CD4-positive, alpha-beta T cell (primary cell): ENCODE measurements at regions not wholly inside any gene's neighbourhood (a gene's known extent, or its start where the extent isn't known, plus 50 kb on each side); places are given as distances from the start of the nearest gene placed in this dataset.

Experiments used
- ATAC-seq: fragments of 200-7000 bp; cut with Tn5 transposase; one replicate; pipeline ENCODE4 v1.10.0; 2022; ENCODE audit warnings: mild to moderate bottlenecking; ENCODE audit not compliant: poor library complexity
- CTCF ChIA-PET: fragments of 350-600 bp; sonication (Branson Sonifier 250); formaldehyde crosslinking; loops from one replicate; lab custom pipeline; 2021; ENCODE audit warnings: antibody characterized with exemption, inconsistent platforms; lab: Charles Lee
- POLR2A ChIA-PET: fragments of 350-600 bp; sonication (Branson Sonifier 250); formaldehyde crosslinking; loops from one replicate; lab custom pipeline; 2021; ENCODE audit warnings: antibody characterized with exemption, inconsistent platforms; lab: Charles Lee
- DNase-seq, 14 experiments: peaks; one replicate each; pipeline ENCODE4 v3.0.0-alpha.2; 2013 to 2020; ENCODE audit warnings: mixed read lengths in 2 of 14
- H3K27ac ChIP-seq, 2 donors: one replicate each; pipeline versions ENCODE4 v1.5.1 to v1.7.0; 2013; ENCODE audit warnings: low read length in 2 of 2, low read depth in 1 of 2, mild to moderate bottlenecking in 1 of 2
- H3K27me3 ChIP-seq, 2 experiments: 1 replicate in 1 of 2; 2 replicates in 1 of 2; pipeline versions ENCODE4 v1.6.1 to v1.7.0; 2013; ENCODE audit warnings: low read length in 2 of 2, control low read depth in 1 of 2, mild to moderate bottlenecking in 1 of 2, moderate library complexity in 1 of 2; ENCODE audit not compliant: insufficient read depth in 2 of 2, control insufficient read depth in 1 of 2
- H3K36me3 ChIP-seq: one replicate; pipeline ENCODE4 v1.6.1; 2013; ENCODE audit warnings: low read length, control low read depth; ENCODE audit not compliant: insufficient read depth
- H3K4me1 ChIP-seq: one replicate; pipeline ENCODE4 v1.6.1; 2013; ENCODE audit warnings: low read length, control low read depth; ENCODE audit not compliant: insufficient read depth
- H3K4me3 ChIP-seq: one replicate; pipeline ENCODE4 v1.5.1; 2013; ENCODE audit warnings: mild to moderate bottlenecking, low read length, moderate library complexity
- H3K9me3 ChIP-seq, 2 experiments: 1 replicate in 1 of 2; 2 replicates in 1 of 2; pipeline versions ENCODE4 v1.6.1 to v1.7.0; 2013; ENCODE audit warnings: low read length in 2 of 2, mild to moderate bottlenecking in 2 of 2, control low read depth in 1 of 2, moderate library complexity in 1 of 2; ENCODE audit not compliant: control insufficient read depth in 1 of 2, insufficient read depth in 1 of 2
- H3K27ac Mint-ChIP-seq: one replicate; pipeline ENCODE4 v1.8.0; 2020; ENCODE audit warnings: mixed read lengths
- H3K27me3 Mint-ChIP-seq: one replicate; pipeline ENCODE4 v1.8.0; 2021; ENCODE audit warnings: mixed read lengths
- H3K36me3 Mint-ChIP-seq: one replicate; pipeline ENCODE4 v1.8.0; 2021; ENCODE audit warnings: low read depth, mixed read lengths
- H3K4me1 Mint-ChIP-seq: one replicate; pipeline ENCODE4 v1.8.0; 2021; ENCODE audit warnings: low read depth, mixed read lengths
- H3K4me3 Mint-ChIP-seq: one replicate; pipeline ENCODE4 v1.8.0; 2020; ENCODE audit warnings: mild to moderate bottlenecking, mixed read lengths
- H3K9me3 Mint-ChIP-seq: one replicate; pipeline ENCODE4 v1.8.0; 2020; ENCODE audit warnings: mixed read lengths
- intact Hi-C, 2 experiments: fragments of 100-400 bp; cut with DNase I in 1 of 2; cut with micrococcal nuclease in 1 of 2; formaldehyde crosslinking; loops; one replicate each; pipeline versions ENCODE4 v1.15.1 to v1.9.0; 2023 to 2025; cut with DNase I, micrococcal nuclease
- TF ChIP-seq, protein P1 (sequence below): fragments of 200-600 bp; IDR thresholded peaks from one replicate; pipeline ENCODE4 v1.8.0; 2022; ENCODE audit warnings: antibody characterized with exemption, mild to moderate bottlenecking

DNA sequence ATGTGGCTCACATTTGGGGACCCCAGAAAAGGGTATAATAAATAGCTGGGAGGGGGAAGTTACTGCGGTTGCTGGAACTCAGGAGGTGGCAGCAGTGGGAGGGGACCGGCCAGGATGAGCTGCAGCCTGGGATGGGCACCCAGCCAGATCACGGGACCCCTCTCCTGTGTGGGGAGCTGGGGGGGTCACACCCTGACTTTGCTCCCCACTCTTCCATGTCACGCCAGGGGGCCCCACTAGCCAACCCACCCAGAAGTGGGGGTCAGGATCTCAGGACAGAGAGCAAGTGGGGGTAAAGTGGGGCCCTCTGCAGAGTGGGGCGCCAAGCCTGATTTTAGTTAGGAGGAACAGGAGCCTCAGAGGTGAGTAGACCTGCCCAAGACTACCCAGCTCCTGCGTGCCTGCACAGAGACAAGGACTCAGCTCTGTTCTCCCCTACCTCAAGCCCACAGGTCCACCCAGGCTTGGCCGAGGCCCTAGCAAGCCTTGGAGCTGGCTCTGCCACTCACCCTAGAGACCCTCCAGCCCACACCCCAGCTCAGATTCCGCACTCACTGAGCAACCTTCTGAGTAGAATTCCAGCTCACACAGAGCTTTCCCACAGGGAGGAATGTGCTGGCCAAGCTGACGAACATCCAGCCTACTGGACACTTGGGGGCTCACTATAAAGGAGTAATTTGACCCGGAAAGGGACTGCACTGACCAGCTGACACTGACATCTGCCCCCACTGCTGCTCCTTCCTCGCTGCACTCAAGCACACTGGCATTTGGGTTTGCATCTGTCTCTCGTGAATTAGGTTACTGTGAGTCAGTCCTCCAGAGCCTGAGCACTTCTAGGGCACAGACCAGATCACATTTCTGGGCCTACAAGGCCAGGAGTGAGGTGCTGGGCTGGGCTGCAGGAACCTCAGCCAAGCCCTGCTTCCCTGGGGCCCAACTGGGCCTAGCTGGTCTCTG, 310.1 kb downstream of the C16orf95 start:
- no peaks in the 10 kb centered on the region for H3K27me3 Mint-ChIP-seq
- H3K27ac Mint-ChIP-seq, result no peak overlapping the region
- H3K27me3 ChIP-seq, result peaks cover 0 to 2% of the 10 kb centered on the region in 2 experiments
- no peak overlapping the region for H3K27ac ChIP-seq
- TF ChIP-seq, protein P1, sequence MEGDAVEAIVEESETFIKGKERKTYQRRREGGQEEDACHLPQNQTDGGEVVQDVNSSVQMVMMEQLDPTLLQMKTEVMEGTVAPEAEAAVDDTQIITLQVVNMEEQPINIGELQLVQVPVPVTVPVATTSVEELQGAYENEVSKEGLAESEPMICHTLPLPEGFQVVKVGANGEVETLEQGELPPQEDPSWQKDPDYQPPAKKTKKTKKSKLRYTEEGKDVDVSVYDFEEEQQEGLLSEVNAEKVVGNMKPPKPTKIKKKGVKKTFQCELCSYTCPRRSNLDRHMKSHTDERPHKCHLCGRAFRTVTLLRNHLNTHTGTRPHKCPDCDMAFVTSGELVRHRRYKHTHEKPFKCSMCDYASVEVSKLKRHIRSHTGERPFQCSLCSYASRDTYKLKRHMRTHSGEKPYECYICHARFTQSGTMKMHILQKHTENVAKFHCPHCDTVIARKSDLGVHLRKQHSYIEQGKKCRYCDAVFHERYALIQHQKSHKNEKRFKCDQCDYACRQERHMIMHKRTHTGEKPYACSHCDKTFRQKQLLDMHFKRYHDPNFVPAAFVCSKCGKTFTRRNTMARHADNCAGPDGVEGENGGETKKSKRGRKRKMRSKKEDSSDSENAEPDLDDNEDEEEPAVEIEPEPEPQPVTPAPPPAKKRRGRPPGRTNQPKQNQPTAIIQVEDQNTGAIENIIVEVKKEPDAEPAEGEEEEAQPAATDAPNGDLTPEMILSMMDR, result no peak
- H3K36me3 ChIP-seq, result no peaks in the 10 kb centered on the region
- ATAC-seq (no peak), DNase-seq (no peak)
- H3K36me3 Mint-ChIP-seq, result no peaks in the 10 kb centered on the region
- intact Hi-C loops, result no loop called here
- ChIA-PET CTCF (no interaction called here), POLR2A (no interaction called here)
- H3K9me3 ChIP-seq, result peaks cover 0 to 52% of the 10 kb centered on the region in 2 experiments
- H3K4me1 Mint-ChIP-seq, result no peaks in the 10 kb centered on the region
- H3K4me3 ChIP-seq, result no peak overlapping the region
- no peak overlapping the region for H3K4me3 Mint-ChIP-seq
- peaks cover 3% of the 10 kb centered on the region for H3K9me3 Mint-ChIP-seq
- H3K4me1 ChIP-seq, result no peaks in the 10 kb centered on the region

GRCh38 chr16:87007907-87008306, 309.3 kb downstream of the C16orf95 start:
- Histone ChIP-seq H3K27me3 (no peaks in the 10 kb centered on the region), H3K9me3 (peaks cover 0 to 48% of the 10 kb centered on the region in 2 experiments), H3K4me1 (no peaks in the 10 kb centered on the region), H3K27ac (no peak overlapping the region), H3K36me3 (no peaks in the 10 kb centered on the region), H3K4me3 (no peak overlapping the region)
- ATAC-seq (no peak), DNase-seq (no peak)
- Mint-ChIP-seq H3K4me3 (no peak overlapping the region), H3K4me1 (no peaks in the 10 kb centered on the region), H3K27me3 (no peaks in the 10 kb centered on the region), H3K36me3 (no peaks in the 10 kb centered on the region), H3K27ac (no peak overlapping the region), H3K9me3 (peaks cover 3% of the 10 kb centered on the region)
- intact Hi-C loops, result no loop called here
- TF ChIP-seq, protein P1, result no peak
- ChIA-PET CTCF (no interaction called here), POLR2A (no interaction called here)

GRCh38 chr16:87008664-87009063, 308.5 kb downstream of the C16orf95 start:
- H3K9me3 ChIP-seq, result peaks cover 0 to 52% of the 10 kb centered on the region in 2 experiments
- H3K27me3 ChIP-seq, result no peaks in the 10 kb centered on the region
- no peak overlapping the region for H3K27ac ChIP-seq
- no peaks in the 10 kb centered on the region for H3K36me3 ChIP-seq
- peaks cover 3% of the 10 kb centered on the region for H3K9me3 Mint-ChIP-seq
- no peaks in the 10 kb centered on the region for H3K27me3 Mint-ChIP-seq
- H3K4me3 Mint-ChIP-seq, result no peak overlapping the region
- ATAC-seq, result no peak
- H3K4me3 ChIP-seq, result no peak overlapping the region
- TF ChIP-seq, protein P1, result no peak
- H3K36me3 Mint-ChIP-seq, result no peaks in the 10 kb centered on the region
- intact Hi-C loops, result no loop called here
- H3K4me1 ChIP-seq, result no peaks in the 10 kb centered on the region
- CTCF ChIA-PET, result no interaction called here
- H3K27ac Mint-ChIP-seq, result no peak overlapping the region
- DNase-seq, result no peak
- POLR2A ChIA-PET, result no interaction called here
- no peaks in the 10 kb centered on the region for H3K4me1 Mint-ChIP-seq
